DND-41 (cell line): ENCODE measurements at regions not wholly inside any gene's neighbourhood (a gene's known extent, or its start where the extent isn't known, plus 50 kb on each side); places are given as distances from the start of the nearest gene placed in this dataset.

ENCODE experiments used
- EZH2 ChIP-seq: IDR thresholded peaks from 3 replicates; pipeline ENCODE4 v1.6.1; 2012; ENCODE audit warnings: borderline replicate concordance, low read depth, mild to moderate bottlenecking, moderate library complexity, low read length, inconsistent platforms; ENCODE audit not compliant: severe bottlenecking
- TF ChIP-seq, protein P1 (sequence below): IDR thresholded peaks from 2 replicates; pipeline ENCODE4 v1.5.1; 2012; ENCODE audit warnings: borderline replicate concordance, low read length, moderate library complexity, mild to moderate bottlenecking; ENCODE audit not compliant: poor library complexity, severe bottlenecking; ENCODE audit errors: extremely low read depth

GRCh38 chr13:90628471-90628870, 719.0 kb upstream of the MIR17HG start:
- TF ChIP-seq, protein P1, sequence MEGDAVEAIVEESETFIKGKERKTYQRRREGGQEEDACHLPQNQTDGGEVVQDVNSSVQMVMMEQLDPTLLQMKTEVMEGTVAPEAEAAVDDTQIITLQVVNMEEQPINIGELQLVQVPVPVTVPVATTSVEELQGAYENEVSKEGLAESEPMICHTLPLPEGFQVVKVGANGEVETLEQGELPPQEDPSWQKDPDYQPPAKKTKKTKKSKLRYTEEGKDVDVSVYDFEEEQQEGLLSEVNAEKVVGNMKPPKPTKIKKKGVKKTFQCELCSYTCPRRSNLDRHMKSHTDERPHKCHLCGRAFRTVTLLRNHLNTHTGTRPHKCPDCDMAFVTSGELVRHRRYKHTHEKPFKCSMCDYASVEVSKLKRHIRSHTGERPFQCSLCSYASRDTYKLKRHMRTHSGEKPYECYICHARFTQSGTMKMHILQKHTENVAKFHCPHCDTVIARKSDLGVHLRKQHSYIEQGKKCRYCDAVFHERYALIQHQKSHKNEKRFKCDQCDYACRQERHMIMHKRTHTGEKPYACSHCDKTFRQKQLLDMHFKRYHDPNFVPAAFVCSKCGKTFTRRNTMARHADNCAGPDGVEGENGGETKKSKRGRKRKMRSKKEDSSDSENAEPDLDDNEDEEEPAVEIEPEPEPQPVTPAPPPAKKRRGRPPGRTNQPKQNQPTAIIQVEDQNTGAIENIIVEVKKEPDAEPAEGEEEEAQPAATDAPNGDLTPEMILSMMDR: no peak
- TF ChIP-seq EZH2: no peak
